Neural progenitor cell (in vitro differentiated cells): ENCODE measurements at regions not wholly inside any gene's neighbourhood (a gene's known extent, or its start where the extent isn't known, plus 50 kb on each side); places are given as distances from the start of the nearest gene placed in this dataset.

Experiments used
- DNase-seq: peaks from one replicate; pipeline ENCODE4 v3.0.0-alpha.2; 2016; ENCODE audit warnings: low spot score
- H2AFZ ChIP-seq: fragments of 200-600 bp; sonication (generic); replicated peaks from 2 replicates; pipeline ENCODE4 v1.6.1; 2016; ENCODE audit warnings: antibody characterized with exemption
- H3F3A ChIP-seq: fragments of 200-600 bp; sonication (generic); 2 replicates; pipeline ENCODE4 v1.6.1; 2016; ENCODE audit warnings: antibody characterized with exemption, low read depth
- H3K27ac ChIP-seq: fragments of 200-600 bp; sonication (generic); 2 replicates; pipeline ENCODE4 v1.5.1; 2016; ENCODE audit warnings: mild to moderate bottlenecking
- H3K27me3 ChIP-seq: fragments of 200-600 bp; sonication (generic); 2 replicates; pipeline ENCODE4 v1.6.1; 2016; ENCODE audit warnings: mild to moderate bottlenecking, moderate library complexity
- H3K36me3 ChIP-seq: fragments of 200-600 bp; sonication (generic); 2 replicates; pipeline ENCODE4 v1.5.1; 2016
- H3K4me1 ChIP-seq: fragments of 200-600 bp; sonication (generic); 2 replicates; pipeline ENCODE4 v1.6.1; 2016; ENCODE audit warnings: mixed run types
- H3K4me2 ChIP-seq: fragments of 200-600 bp; sonication (generic); 2 replicates; pipeline ENCODE4 v1.6.1; 2016
- H3K4me3 ChIP-seq: fragments of 200-600 bp; sonication (generic); 2 replicates; pipeline ENCODE4 v1.5.1; 2016
- H3K79me2 ChIP-seq: fragments of 200-600 bp; sonication (generic); 2 replicates; pipeline ENCODE4 v1.6.1; 2016; ENCODE audit warnings: low read depth
- H3K9ac ChIP-seq: fragments of 200-600 bp; sonication (generic); 2 replicates; pipeline ENCODE4 v1.6.1; 2016
- H3K9me3 ChIP-seq: fragments of 200-600 bp; sonication (generic); 2 replicates; pipeline ENCODE4 v1.5.1; 2016; ENCODE audit warnings: low read depth
- H4K20me1 ChIP-seq: fragments of 200-600 bp; sonication (generic); 2 replicates; pipeline ENCODE4 v1.6.1; 2016; ENCODE audit warnings: low read depth
- H3K27ac Mint-ChIP-seq: 3 replicates; pipeline ENCODE4 v1.8.0; 2021; ENCODE audit warnings: mixed read lengths
- H3K27me3 Mint-ChIP-seq: 2 replicates; pipeline ENCODE4 v1.8.0; 2022; ENCODE audit warnings: low read depth, mild to moderate bottlenecking, inconsistent platforms, moderate library complexity, mixed read lengths; ENCODE audit not compliant: insufficient read depth
- H3K36me3 Mint-ChIP-seq: 3 replicates; pipeline ENCODE4 v1.8.0; 2021; ENCODE audit warnings: mixed read lengths
- H3K4me1 Mint-ChIP-seq: 3 replicates; pipeline ENCODE4 v1.8.0; 2021; ENCODE audit warnings: mixed read lengths
- H3K4me3 Mint-ChIP-seq: 3 replicates; pipeline ENCODE4 v1.8.0; 2021; ENCODE audit warnings: mild to moderate bottlenecking, moderate library complexity, mixed read lengths
- H3K9me3 Mint-ChIP-seq: 3 replicates; pipeline ENCODE4 v1.8.0; 2020; ENCODE audit warnings: mixed read lengths
- CTCF ChIP-seq: fragments of 200-600 bp; sonication (generic); IDR thresholded peaks from 2 replicates; pipeline ENCODE4 v1.5.1; 2017; ENCODE audit warnings: antibody characterized with exemption, mild to moderate bottlenecking
- EZH2 ChIP-seq: fragments of 200-600 bp; sonication (generic); IDR thresholded peaks from 2 replicates; pipeline ENCODE4 v1.6.1; 2017; ENCODE audit warnings: antibody characterized with exemption, mild to moderate bottlenecking, moderate library complexity
- EZH2phosphoT487 ChIP-seq: fragments of 200-600 bp; sonication (generic); IDR thresholded peaks from 2 replicates; pipeline ENCODE4 v1.6.1; 2017; ENCODE audit warnings: antibody characterized with exemption

GRCh38 chr21:18869104-18869503 is 465.5 kb upstream of the TMPRSS15 start:
- Mint-ChIP-seq H3K27me3 (no peaks in the 10 kb centered on the region), H3K27ac (no peak overlapping the region), H3K4me3 (no peak overlapping the region), H3K9me3 (no peaks in the 10 kb centered on the region), H3K4me1 (no peaks in the 10 kb centered on the region), H3K36me3 (no peaks in the 10 kb centered on the region)
- H3K4me1 ChIP-seq = no peaks in the 10 kb centered on the region
- DNase-seq = no peak
- TF ChIP-seq EZH2 (no peak), EZH2phosphoT487 (no peak), CTCF (no peak)
- H3K4me3 ChIP-seq = no peak overlapping the region
- no peaks in the 10 kb centered on the region for H3K27me3 ChIP-seq
- no peaks in the 10 kb centered on the region for H3K36me3 ChIP-seq
- H3K79me2 ChIP-seq = no peaks in the 10 kb centered on the region
- H3F3A ChIP-seq = no peaks in the 10 kb centered on the region
- H3K9me3 ChIP-seq = no peaks in the 10 kb centered on the region
- no peak overlapping the region for H2AFZ ChIP-seq
- no peak overlapping the region for H3K9ac ChIP-seq
- H3K27ac ChIP-seq = no peak overlapping the region
- no peak overlapping the region for H3K4me2 ChIP-seq
- no peaks in the 10 kb centered on the region for H4K20me1 ChIP-seq

DNA sequence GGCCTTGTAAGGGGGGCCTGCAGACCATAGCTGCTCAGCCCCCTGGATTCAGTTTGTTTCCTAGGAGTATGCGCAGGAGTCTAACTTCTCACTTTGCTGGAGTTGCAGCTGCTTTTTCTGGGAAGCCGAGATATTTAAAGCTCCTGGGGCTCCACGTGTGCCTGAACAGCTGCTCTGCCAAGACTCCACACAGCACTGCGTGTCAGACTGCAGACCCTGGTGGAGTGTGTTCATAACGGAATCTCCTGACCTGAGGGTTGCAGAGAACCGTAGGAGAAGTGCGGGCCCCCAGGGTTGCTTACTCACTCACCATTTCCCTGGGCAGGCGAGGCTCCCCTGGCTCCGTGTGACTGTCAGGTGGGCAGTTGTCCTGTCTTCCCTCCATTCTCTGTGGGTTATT is 474.3 kb upstream of the TMPRSS15 start:
- H3K9ac ChIP-seq = no peak overlapping the region
- H3K4me2 ChIP-seq = no peak overlapping the region
- H3K36me3 Mint-ChIP-seq = peaks cover 2% of the 10 kb centered on the region
- H3K27ac ChIP-seq = no peak overlapping the region
- H3K4me1 Mint-ChIP-seq = no peaks in the 10 kb centered on the region
- no peaks in the 10 kb centered on the region for H3K4me1 ChIP-seq
- no peak overlapping the region for H3K4me3 ChIP-seq
- H3K36me3 ChIP-seq = no peaks in the 10 kb centered on the region
- no peaks in the 10 kb centered on the region for H3K79me2 ChIP-seq
- H3K4me3 Mint-ChIP-seq = no peak overlapping the region
- peaks cover 17% of the 10 kb centered on the region for H3K9me3 Mint-ChIP-seq
- no peaks in the 10 kb centered on the region for H3F3A ChIP-seq
- no peaks in the 10 kb centered on the region for H4K20me1 ChIP-seq
- H3K27me3 Mint-ChIP-seq = no peaks in the 10 kb centered on the region
- no peaks in the 10 kb centered on the region for H3K9me3 ChIP-seq
- H2AFZ ChIP-seq = no peak overlapping the region
- no peak overlapping the region for H3K27ac Mint-ChIP-seq
- TF ChIP-seq EZH2 (no peak), CTCF (no peak), EZH2phosphoT487 (no peak)
- no peak for DNase-seq
- no peaks in the 10 kb centered on the region for H3K27me3 ChIP-seq

DNA sequence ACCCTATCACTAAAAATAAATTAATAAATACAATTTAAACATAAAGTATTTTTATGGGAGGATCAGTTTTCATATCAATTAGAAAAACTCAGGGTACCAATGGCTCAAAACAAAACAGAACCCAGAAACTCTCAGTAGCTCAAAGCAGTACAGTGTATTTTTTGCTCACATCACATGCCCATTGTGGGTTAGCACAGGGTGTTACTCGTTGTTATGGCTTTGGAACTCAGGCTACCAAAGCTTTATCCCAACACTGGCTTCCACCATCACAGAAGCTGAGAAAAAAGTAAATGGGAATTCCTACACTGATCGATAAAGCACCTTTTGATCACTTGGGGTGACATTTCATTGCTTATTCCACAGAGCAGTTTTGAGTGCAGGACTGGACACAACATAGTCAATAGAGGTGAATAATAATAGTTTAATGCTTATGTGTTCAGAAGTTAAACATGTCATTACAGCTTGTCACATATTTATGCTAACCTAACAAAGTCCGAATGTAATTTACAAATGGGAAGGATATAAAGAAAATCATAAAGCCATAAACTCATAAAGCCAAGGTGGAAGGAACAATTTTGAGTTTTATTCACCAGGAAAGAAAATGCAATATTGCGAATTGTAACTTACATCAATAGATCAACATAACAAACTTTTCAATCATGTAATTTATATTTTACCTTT is 484.5 kb upstream of the TMPRSS15 start:
- Histone ChIP-seq H3K79me2 (no peaks in the 10 kb centered on the region), H4K20me1 (no peaks in the 10 kb centered on the region), H3K4me3 (no peak overlapping the region), H3K27me3 (no peaks in the 10 kb centered on the region), H3K9me3 (no peaks in the 10 kb centered on the region), H3K27ac (no peak overlapping the region), H2AFZ (no peak overlapping the region), H3K36me3 (no peaks in the 10 kb centered on the region), H3F3A (no peaks in the 10 kb centered on the region), H3K4me1 (no peaks in the 10 kb centered on the region), H3K9ac (no peak overlapping the region), H3K4me2 (no peak overlapping the region)
- TF ChIP-seq EZH2 = no peak
- TF ChIP-seq CTCF = no peak
- no peak for TF ChIP-seq EZH2phosphoT487
- no peak overlapping the region for H3K4me3 Mint-ChIP-seq
- H3K36me3 Mint-ChIP-seq = peaks cover 2% of the 10 kb centered on the region
- peaks cover 11% of the 10 kb centered on the region for H3K9me3 Mint-ChIP-seq
- no peaks in the 10 kb centered on the region for H3K4me1 Mint-ChIP-seq
- no peak for DNase-seq
- peaks cover 2% of the 10 kb centered on the region for H3K27me3 Mint-ChIP-seq
- no peak overlapping the region for H3K27ac Mint-ChIP-seq
